CMK (cell line): ENCODE measurements at regions not wholly inside any gene's neighbourhood (a gene's known extent, or its start where the extent isn't known, plus 50 kb on each side); places are given as distances from the start of the nearest gene placed in this dataset.
"Not testable (repeated sequence)": the region's sequence is repeated elsewhere in the genome, so short reads cannot be mapped to it uniquely, and the experiment has no call there.

Experiments
- DNase-seq: peaks from one replicate; pipeline ENCODE4 v3.0.0-alpha.2; 2010; ENCODE audit warnings: low read depth

DNA sequence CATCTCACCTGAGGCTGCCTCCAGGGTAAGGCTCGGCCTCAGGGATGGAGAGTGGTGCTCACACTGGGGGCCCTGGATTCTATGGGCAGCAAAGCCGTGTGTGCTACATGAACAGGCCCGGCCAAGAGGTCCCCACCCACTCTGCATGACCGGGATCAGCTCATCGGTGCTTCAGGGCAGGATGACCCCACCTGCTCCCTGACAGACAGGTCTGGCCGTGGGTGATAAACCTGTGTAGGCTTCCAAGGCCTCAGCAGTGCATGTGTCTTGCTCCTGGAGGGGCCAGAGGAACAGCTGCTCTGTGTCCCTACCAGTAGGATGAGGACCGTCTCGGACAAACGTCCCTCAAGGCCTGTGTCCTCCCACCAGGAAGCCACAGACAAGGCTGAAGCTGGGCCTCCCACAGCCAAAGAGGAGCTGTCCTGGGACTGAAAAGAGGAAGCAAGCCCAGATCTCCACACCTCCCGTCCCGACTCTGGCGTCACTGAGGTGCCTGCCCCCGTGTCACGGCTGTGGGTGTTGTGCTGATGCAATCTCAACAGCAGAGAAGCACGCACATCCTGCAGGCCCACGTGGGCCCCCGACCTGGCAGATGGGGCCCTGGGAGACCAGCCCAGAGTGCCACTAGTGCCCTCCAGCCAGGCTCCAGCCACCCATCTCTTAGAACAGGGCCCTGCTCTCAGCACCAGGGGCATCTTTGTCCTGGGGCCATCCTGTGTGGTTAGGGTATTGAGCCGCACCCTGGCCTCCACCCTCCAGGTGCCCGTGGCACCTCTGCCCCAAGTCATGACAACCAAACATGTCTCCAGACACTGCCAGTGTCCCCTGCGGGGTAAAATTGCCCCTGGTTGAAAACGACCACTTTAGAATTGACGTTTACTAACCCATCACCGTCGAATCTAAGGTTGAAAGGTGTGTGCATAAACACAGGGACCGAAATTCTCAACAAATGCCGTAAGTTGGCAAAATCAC, 5455.9 kb upstream of the TPTE start:
- DNase-seq = peak; percentile 52

GRCh38 chr21:5066682-5067251, 5454.6 kb upstream of the TPTE start:
- not testable (repeated sequence) for DNase-seq

GRCh38 chr21:5067326-5068048, 5453.9 kb upstream of the TPTE start:
- DNase-seq = not testable (repeated sequence)

DNA sequence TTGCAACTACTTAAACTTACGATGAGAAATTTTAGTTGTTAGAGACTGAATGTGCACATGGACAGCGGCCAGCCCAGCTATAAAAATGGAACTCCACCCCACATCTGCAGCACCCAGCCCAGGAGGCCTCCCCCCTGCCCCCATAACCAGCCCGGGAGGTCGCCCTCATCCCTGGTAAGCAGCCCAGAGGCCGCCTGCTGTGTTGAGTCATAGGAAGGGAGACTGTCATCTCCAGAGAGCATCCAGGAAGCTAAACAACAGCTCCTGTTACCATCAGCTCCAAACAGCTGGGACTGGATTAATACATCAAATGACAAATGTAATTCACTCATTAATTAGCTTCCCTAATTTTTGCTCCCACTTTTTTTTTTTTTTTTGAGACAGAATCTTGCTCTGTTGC, 5452.7 kb upstream of the TPTE start:
- not testable (repeated sequence) for DNase-seq

- not testable (repeated sequence) for DNase-seq
These were observed 5450.2 kb upstream of the TPTE start for GRCh38 chr21:5071180-5071579.

GRCh38 chr21:5076854-5077253, 5444.5 kb upstream of the TPTE start:
- not testable (repeated sequence) for DNase-seq

- DNase-seq = not testable (repeated sequence)
These were observed 5442.0 kb upstream of the TPTE start for GRCh38 chr21:5079361-5079760.

DNA sequence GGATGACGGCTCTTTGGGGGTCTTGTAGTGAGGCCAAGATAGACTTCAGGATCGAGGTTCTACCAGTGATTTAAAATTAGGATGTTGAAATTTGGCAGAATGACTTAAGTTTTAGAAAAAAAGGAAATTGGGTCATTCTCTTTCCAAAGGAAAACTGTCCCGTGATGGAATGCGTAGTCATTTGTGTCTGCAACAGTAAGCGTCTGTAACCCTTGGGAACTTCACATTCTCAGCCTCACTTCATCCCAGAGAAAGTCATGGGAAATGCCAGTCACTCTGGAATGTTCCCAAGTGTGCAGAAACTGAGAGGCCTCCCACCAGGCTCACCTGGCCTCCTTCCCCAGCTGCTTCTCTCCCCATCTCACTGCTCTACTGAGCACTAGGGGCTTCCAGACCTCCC, 5441.4 kb upstream of the TPTE start:
- DNase-seq = not testable (repeated sequence)

DNA sequence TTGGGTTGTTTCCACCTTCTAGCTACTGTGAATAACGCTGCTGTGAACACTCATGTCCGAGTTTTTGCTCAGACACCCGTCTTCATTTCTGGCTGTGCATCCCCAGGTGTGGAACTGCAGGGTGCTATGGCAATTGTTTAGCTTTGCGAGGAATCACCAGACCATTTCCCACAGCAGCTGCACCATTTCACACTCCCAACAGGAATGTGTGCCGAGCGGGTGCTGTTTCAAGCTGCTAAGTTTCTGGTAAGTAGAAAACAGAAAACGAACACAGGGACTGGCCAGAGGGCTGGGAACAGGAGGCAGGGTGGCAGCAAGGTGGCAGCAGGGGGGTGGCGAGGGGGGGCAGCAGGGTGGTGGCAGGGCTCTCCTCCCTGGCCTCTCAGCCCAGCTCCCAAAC, 5437.1 kb upstream of the TPTE start:
- not testable (repeated sequence) for DNase-seq

DNA sequence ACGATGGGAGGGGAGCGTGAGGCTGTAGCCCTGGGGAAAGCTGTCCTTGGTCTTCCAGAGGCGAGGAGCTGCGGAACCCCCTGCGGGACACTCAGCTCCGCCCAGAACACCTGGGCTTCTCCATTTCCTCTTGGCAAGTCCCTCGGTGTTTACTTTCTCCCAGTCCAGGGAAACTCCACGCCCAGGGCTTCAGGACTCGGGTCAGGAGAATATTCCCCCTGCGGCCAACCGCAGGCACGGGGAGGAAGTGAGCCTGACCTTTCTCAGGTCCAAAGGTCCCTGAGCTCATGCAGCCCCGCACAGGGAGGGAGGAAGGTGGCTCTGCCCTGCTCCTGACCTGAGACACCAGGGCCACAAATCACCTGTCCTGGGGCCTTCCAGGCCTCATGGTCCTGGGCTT, 5435.9 kb upstream of the TPTE start:
- DNase-seq = not testable (repeated sequence)

- DNase-seq = not testable (repeated sequence)
These were observed 5435.0 kb upstream of the TPTE start for GRCh38 chr21:5086416-5086815.

- DNase-seq = not testable (repeated sequence)
These were observed 5432.6 kb upstream of the TPTE start for GRCh38 chr21:5088820-5089219.

DNA sequence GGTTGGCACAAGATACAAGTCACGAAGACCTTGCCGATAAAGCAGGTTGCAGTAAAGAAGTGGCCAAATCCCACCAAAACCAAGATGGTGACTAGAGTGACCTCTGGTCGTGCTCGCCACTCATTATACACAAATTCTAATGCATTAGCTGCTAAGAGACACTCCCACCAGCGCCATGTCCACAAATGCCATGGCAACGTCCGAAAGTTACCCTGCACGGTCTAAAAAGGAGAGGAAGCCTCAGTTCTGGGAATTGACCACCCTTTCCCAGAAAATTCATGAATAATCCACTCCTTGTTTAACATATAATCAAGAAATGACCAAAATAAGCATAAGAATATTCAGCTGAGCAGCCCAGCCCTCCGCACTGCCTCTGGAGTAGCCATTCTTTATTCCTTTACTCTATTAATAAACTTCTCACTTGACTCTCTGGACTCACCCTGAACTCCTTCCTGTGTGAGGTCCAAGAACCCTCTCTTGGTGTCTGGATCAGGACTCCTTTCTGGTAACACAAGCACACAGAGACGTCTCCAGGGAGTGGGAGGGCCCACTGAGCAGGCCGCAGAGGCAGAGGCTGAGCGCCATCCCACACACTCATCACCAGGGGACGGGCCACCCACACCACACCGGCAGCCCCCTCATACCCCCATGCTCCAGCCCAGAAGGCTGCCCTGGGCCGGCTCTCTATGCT, 5431.8 kb upstream of the TPTE start:
- not testable (repeated sequence) for DNase-seq

GRCh38 chr21:5090132-5091079, 5431.0 kb upstream of the TPTE start:
- not testable (repeated sequence) for DNase-seq

DNA sequence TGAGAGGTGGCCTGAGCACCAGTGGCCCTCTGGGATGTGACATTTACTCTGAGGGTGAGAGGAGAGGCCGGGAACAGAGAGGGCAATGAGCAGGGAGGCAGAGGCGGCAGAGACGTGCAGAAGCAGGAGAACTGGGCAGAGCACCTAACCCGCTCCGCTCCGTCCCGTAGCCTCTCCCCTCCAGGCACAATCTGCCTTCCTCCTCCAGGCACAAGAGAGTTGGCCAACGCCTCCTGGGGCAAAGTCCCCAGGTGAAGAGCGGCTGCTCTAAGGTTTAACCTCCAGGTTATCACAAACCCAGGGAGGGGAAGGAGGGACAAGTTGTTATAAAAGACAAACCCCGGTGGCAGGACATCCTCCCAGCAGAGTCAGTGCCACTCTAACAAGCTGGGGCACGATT, 5430.1 kb upstream of the TPTE start:
- DNase-seq = not testable (repeated sequence)

DNA sequence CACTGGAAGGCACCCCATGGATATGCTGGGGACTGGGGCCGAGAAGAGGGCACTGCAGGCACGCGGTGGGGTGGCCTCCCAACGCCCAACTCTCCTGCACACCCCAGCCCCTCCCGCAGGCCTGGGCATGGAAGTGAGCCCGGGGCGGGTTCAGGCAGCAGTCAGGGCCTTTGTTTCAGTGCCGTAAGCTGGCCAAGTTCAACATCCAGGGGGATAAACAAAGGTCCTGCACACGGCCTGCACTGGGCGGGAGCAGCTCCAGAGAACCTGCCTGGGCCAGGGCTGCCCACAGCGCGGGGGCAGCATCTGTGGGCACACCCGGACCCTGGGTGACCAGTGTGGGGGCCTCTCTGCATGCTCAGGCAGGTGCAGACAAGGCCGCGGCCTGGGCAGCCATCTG, 5425.8 kb upstream of the TPTE start:
- not testable (repeated sequence) for DNase-seq

DNA sequence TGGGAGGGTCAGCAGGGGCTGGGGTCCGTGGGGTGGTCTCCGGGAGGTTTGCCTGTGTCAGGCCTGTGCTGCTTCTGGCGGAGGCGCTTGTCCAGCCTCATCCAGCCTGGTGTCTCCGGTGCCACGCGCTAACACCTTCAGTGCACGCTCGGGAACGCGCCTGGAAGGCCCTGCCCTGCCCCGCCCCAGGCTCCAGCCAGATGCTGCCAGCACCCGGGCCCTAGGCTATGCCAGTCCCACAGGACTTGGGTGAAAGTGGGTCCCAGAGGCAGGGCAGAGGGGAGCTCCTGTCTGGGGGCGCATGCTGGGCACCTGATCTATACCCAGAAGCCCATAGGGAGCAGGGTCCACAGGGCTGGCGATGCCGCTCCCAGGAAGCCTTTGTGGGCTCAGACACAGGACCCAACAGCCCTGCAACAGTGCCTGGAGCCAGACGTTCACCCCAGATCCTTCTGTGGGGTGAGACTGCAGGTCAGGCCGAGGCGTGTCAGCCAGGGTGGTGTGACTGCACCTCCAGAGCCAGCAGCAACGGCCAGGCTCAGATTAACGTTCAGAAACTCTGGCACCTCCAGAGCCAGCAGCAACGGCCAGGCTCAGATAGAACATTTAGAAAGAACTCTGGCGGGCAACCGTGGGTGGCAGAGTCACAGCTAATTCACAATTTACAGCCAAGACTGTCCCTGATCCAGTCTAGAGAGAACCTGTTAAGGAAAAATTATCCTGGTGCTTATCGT, 5423.2 kb upstream of the TPTE start:
- DNase-seq = not testable (repeated sequence)

DNA sequence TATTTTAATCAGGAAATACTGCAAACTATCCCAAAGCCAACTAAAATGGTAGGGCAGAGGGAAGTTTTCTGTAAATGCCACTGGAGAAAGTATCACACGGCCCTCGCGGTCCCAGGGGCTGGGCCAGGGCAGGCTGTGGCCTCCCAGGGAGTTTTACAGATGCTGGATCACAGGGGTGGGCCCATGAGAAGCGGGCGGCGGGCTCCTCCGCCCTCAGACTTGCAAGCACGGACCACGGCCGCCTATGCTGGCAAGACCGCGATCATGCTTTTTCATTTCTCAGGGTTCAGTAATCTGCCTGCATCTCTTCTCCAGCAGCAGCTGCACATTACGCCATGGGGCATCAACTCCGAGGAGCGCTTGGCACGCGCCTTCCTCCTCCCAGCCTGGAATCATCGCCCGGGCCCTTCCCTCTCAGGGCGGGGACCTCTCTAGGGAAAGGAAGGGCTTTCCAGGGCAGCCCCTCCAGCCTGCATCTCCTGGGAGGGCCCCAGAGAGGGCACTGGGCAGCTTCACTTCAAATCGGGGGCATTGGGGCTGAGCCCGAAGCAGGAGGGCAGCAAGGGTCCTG, 5420.7 kb upstream of the TPTE start:
- not testable (repeated sequence) for DNase-seq

- DNase-seq = peak; percentile 40
These were observed 5419.6 kb upstream of the TPTE start for GRCh38 chr21:5101749-5102148.
